Suprapubic skin (tissue), 4 donors: ENCODE measurements at regions not wholly inside any gene's neighbourhood (a gene's known extent, or its start where the extent isn't known, plus 50 kb on each side); places are given as distances from the start of the nearest gene placed in this dataset.

ENCODE experiments used
- DNase-seq, 2 donors: peaks; one replicate each; pipeline ENCODE4 v3.0.0-alpha.2; 2019; ENCODE audit warnings: low spot score in 2 of 2
- H3K27ac ChIP-seq: fragments of 200-600 bp; sonication (generic); one replicate; pipeline ENCODE4 v1.5.1; 2019
- H3K27me3 ChIP-seq: fragments of 200-600 bp; sonication (generic); one replicate; pipeline ENCODE4 v1.5.1; 2019
- H3K36me3 ChIP-seq: fragments of 200-600 bp; sonication (generic); one replicate; pipeline ENCODE4 v1.5.1; 2019
- H3K4me1 ChIP-seq: fragments of 200-600 bp; sonication (generic); one replicate; pipeline ENCODE4 v1.5.1; 2019
- H3K4me3 ChIP-seq: fragments of 200-600 bp; sonication (generic); one replicate; pipeline ENCODE4 v1.5.1; 2019; ENCODE audit warnings: mild to moderate bottlenecking
- H3K9me3 ChIP-seq: fragments of 200-600 bp; sonication (generic); one replicate; pipeline ENCODE4 v1.5.1; 2019
- EP300 ChIP-seq: sonication (generic); formaldehyde crosslinking; IDR thresholded peaks from one replicate; pipeline ENCODE4 v1.6.1; 2017; ENCODE audit warnings: antibody characterized with exemption
- POLR2A ChIP-seq, 2 donors: fragments of 450-650 bp; IDR thresholded peaks; one replicate each; pipeline ENCODE4 v1.6.1; 2017; ENCODE audit warnings: antibody characterized with exemption in 2 of 2, mild to moderate bottlenecking in 2 of 2, moderate library complexity in 2 of 2
- POLR2AphosphoS5 ChIP-seq, 3 donors: sonication (generic); formaldehyde crosslinking; IDR thresholded peaks; one replicate each; pipeline ENCODE4 v1.6.1; 2017; ENCODE audit warnings: antibody characterized with exemption in 3 of 3
- WGBS: methylation state at CpG from one replicate; pipeline ENCODE4 v1.1.5; 2018; 5-methylcytosine and 5-hydroxymethylcytosine counted together
- TF ChIP-seq, protein P1 (sequence below), 2 donors: fragments of 200-600 bp in 1 of 2; fragments of 450-650 bp in 1 of 2; sonication (generic) in 1 of 2; IDR thresholded peaks; one replicate each; pipeline ENCODE4 v1.5.1; 2016 to 2019; ENCODE audit warnings: antibody characterized with exemption in 2 of 2, mild to moderate bottlenecking in 1 of 2, moderate library complexity in 1 of 2

DNA sequence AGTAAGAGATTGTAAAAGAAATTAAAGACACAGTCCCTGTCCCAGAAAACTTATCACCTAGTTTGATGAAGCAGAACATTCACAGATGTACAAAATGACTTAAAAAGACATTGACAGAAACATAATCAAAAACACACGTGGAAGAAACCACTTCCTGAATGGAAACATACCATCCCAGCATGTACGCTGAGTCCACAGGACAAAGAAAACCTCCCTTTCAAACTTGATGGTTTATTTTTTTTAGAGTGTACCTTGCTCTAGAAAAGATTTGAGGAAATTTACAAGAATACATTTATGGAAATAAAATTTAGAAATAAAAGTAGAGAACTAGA, 140.9 kb downstream of the PMP22 start:
- Histone ChIP-seq H3K27me3 (no peaks in the 10 kb centered on the region), H3K9me3 (no peaks in the 10 kb centered on the region), H3K4me3 (no peak overlapping the region), H3K27ac (no peak overlapping the region), H3K4me1 (no peaks in the 10 kb centered on the region), H3K36me3 (no peaks in the 10 kb centered on the region)
- TF ChIP-seq EP300: no peak
- TF ChIP-seq, protein P1, sequence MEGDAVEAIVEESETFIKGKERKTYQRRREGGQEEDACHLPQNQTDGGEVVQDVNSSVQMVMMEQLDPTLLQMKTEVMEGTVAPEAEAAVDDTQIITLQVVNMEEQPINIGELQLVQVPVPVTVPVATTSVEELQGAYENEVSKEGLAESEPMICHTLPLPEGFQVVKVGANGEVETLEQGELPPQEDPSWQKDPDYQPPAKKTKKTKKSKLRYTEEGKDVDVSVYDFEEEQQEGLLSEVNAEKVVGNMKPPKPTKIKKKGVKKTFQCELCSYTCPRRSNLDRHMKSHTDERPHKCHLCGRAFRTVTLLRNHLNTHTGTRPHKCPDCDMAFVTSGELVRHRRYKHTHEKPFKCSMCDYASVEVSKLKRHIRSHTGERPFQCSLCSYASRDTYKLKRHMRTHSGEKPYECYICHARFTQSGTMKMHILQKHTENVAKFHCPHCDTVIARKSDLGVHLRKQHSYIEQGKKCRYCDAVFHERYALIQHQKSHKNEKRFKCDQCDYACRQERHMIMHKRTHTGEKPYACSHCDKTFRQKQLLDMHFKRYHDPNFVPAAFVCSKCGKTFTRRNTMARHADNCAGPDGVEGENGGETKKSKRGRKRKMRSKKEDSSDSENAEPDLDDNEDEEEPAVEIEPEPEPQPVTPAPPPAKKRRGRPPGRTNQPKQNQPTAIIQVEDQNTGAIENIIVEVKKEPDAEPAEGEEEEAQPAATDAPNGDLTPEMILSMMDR (IDR thresholded peaks at IDR 0.05): no peak
- no peak for TF ChIP-seq POLR2AphosphoS5 (IDR thresholded peaks at IDR 0.05)
- TF ChIP-seq POLR2A (IDR thresholded peaks at IDR 0.05): no peak
- WGBS: 58% methylated on average over 2 of the region's 2 CpGs
- DNase-seq: no peak

DNA sequence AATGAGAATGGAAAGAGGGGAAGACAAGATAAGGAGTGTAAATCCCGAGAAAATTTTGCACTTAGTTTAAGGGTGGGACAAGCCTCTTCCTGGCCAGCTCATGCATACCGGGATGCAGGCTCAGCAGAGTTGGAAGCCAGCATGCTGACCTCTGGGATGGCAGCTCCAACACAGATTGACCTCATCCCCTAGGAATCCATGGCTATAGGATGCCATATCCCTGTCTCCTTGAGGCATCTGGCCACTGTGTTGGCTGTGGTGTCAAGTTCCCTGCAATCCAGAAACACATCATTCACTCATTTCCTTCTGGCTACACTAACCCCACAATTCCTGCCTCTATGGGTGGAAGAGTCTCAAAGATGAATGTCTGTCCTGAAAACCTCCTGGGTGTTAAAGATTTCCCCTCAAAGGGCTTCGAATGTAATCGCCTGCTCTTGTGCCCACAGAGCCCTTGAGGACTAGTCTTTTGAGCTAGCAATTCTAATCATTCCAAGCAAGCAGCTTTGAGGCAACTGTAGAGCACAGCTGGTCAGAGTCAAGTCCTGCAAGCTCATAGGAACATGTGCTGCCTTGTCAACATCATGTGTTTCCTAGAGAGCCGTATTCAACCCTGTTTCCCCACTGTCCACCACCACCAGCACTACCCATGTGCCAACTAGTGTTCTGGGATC, 141.4 kb downstream of the PMP22 start:
- Histone ChIP-seq H3K27ac (no peak overlapping the region), H3K4me1 (no peaks in the 10 kb centered on the region), H3K36me3 (no peaks in the 10 kb centered on the region), H3K9me3 (no peaks in the 10 kb centered on the region), H3K27me3 (no peaks in the 10 kb centered on the region), H3K4me3 (no peak overlapping the region)
- no peak for DNase-seq
- 63% methylated on average over 5 of the region's 5 CpGs for WGBS
- TF ChIP-seq, protein P1 (IDR thresholded peaks at IDR 0.05): no peak
- TF ChIP-seq EP300 (no peak), POLR2AphosphoS5 (IDR thresholded peaks at IDR 0.05) (no peak), POLR2A (IDR thresholded peaks at IDR 0.05) (no peak)

DNA sequence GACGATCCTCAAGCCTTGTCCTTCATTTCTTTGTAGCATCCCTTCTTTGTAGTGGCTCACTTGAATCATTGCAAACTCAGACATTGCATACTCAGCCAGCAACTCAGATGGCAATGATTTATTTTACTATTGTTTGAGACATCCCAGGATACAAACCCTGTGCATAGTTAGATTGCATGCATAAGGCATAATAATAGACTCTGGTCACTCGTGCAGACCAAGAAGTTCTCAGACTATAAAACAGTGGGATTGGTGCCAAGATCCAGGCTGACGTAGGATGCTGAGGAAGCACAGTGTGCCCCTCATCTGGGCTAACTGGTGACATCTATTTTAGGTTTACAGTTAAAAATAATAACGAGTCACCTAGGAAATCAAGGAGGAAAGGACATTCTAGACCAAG, 142.3 kb downstream of the PMP22 start:
- H3K27ac ChIP-seq: no peak overlapping the region
- peaks cover 3% of the 10 kb centered on the region for H3K27me3 ChIP-seq
- WGBS: 62% methylated on average over 4 of the region's 4 CpGs

DNA sequence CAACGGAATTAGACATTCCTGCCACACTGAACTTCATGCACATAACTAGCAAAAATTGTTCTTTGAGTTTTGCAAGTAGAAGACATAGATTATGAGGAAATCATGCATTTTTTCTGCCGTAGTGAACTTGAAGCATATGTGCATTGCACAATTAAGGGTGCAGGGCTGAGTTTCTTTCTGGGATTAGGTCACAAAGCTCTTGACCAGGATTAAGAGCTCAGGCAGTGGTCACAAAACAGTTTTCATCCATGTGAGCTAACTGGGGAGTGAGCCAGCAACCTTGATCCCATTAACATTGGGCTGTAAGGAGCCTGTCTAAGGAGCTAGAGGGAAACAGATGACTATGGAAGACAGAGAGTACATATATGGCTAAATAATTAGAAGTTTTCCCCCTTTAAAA, 143.7 kb downstream of the PMP22 start:
- Histone ChIP-seq H3K27ac (no peak overlapping the region), H3K4me1 (no peaks in the 10 kb centered on the region), H3K4me3 (no peak overlapping the region), H3K36me3 (no peaks in the 10 kb centered on the region), H3K27me3 (peaks cover 4% of the 10 kb centered on the region), H3K9me3 (no peaks in the 10 kb centered on the region)
- no peak for DNase-seq
- WGBS: 69% methylated on average over 2 of the region's 2 CpGs
- TF ChIP-seq POLR2A (IDR thresholded peaks at IDR 0.05) (no peak), POLR2AphosphoS5 (IDR thresholded peaks at IDR 0.05) (no peak), EP300 (no peak)
- TF ChIP-seq, protein P1 (IDR thresholded peaks at IDR 0.05): no peak

More for the DNA sequence above, 142.3 kb downstream of the PMP22 start:
- no peak for DNase-seq
- no peaks in the 10 kb centered on the region for H3K36me3 ChIP-seq
- H3K4me3 ChIP-seq: no peak overlapping the region
- no peaks in the 10 kb centered on the region for H3K9me3 ChIP-seq
- TF ChIP-seq POLR2AphosphoS5 (IDR thresholded peaks at IDR 0.05): no peak
- TF ChIP-seq, protein P1 (IDR thresholded peaks at IDR 0.05): no peak
- TF ChIP-seq POLR2A (IDR thresholded peaks at IDR 0.05): no peak
- TF ChIP-seq EP300: no peak
- no peaks in the 10 kb centered on the region for H3K4me1 ChIP-seq

DNA sequence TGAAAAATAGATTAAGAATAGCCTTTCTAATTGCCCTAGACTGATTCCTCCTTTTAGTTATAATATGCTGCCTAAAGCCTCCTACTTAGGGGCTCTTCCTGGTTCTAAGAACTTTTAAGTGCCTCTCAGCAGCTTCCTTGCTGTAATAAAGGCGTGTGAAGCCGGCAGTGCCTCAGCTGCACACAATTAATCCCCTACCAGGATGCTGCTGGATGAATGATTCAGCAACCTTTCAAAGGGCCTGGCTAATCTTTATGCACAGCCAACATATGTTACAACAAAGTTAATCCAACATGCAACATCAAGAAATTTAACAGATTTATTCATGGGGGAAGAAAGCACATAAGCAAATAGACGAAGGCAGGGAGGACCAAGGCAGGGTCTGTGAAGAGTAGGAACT, 145.2 kb downstream of the PMP22 start:
- no peak overlapping the region for H3K27ac ChIP-seq
- peaks cover 3% of the 10 kb centered on the region for H3K9me3 ChIP-seq
- H3K4me1 ChIP-seq: no peaks in the 10 kb centered on the region
- TF ChIP-seq POLR2AphosphoS5 (IDR thresholded peaks at IDR 0.05): no peak
- TF ChIP-seq, protein P1 (IDR thresholded peaks at IDR 0.05): no peak
- TF ChIP-seq POLR2A (IDR thresholded peaks at IDR 0.05): no peak
- TF ChIP-seq EP300: no peak
- DNase-seq: no peak
- no peaks in the 10 kb centered on the region for H3K36me3 ChIP-seq
- H3K27me3 ChIP-seq: peaks cover 4% of the 10 kb centered on the region
- no peak overlapping the region for H3K4me3 ChIP-seq
- 72% methylated on average over 3 of the region's 3 CpGs for WGBS
